ENCODE measurements at regions not wholly inside any gene's neighbourhood (a gene's known extent, or its start where the extent isn't known, plus 50 kb on each side); places are given as distances from the start of the nearest gene placed in this dataset.

GRCh38 chr5:27311544-27311943, 273.2 kb upstream of the CDH9 start:
- no peak for TF ChIP-seq EP300 (IDR thresholded peaks at IDR 0.05)
- TF ChIP-seq CTCF (IDR thresholded peaks at IDR 0.05) = no peak
- TF ChIP-seq POLR2A (IDR thresholded peaks at IDR 0.05) = no peak

Data from ovary (tissue), 3 donors.